Neuronal stem cell (in vitro differentiated cells): ENCODE measurements at regions not wholly inside any gene's neighbourhood (a gene's known extent, or its start where the extent isn't known, plus 50 kb on each side); places are given as distances from the start of the nearest gene placed in this dataset.

Source experiments
- DNase-seq: peaks from one replicate; pipeline ENCODE4 v3.0.0-alpha.2; 2013; ENCODE audit warnings: low spot score
- H2AFZ ChIP-seq: one replicate; pipeline ENCODE4 v1.6.1; 2013; ENCODE audit warnings: mild to moderate bottlenecking, low read length, inconsistent platforms
- H2AK5ac ChIP-seq: 2 replicates; pipeline ENCODE4 v1.6.1; 2013; ENCODE audit warnings: low read depth, mild to moderate bottlenecking, inconsistent platforms, low read length, moderate library complexity, mixed read lengths
- H2BK120ac ChIP-seq: 2 replicates; pipeline ENCODE4 v1.6.1; 2013; ENCODE audit warnings: low read depth, mild to moderate bottlenecking, inconsistent platforms, low read length, moderate library complexity, mixed read lengths
- H2BK12ac ChIP-seq: one replicate; pipeline ENCODE4 v1.6.1; 2013; ENCODE audit warnings: low read length, inconsistent platforms
- H2BK15ac ChIP-seq: 2 replicates; pipeline ENCODE4 v1.6.1; 2013; ENCODE audit warnings: mild to moderate bottlenecking, low read length, inconsistent platforms, mixed read lengths
- H2BK5ac ChIP-seq: one replicate; pipeline ENCODE4 v1.6.1; 2013; ENCODE audit warnings: inconsistent platforms, mild to moderate bottlenecking, low read length, moderate library complexity
- H3K14ac ChIP-seq: one replicate; pipeline ENCODE4 v1.6.1; 2013; ENCODE audit warnings: low read length, inconsistent platforms
- H3K18ac ChIP-seq: 2 replicates; pipeline ENCODE4 v1.6.1; 2013; ENCODE audit warnings: low read length, inconsistent platforms
- H3K23ac ChIP-seq: 2 replicates; pipeline ENCODE4 v1.6.1; 2013; ENCODE audit warnings: low read depth, mild to moderate bottlenecking, mixed read lengths, low read length, inconsistent platforms; ENCODE audit not compliant: poor library complexity
- H3K27ac ChIP-seq: replicated peaks from 3 replicates; pipeline ENCODE4 v1.5.1; 2013; ENCODE audit warnings: low read length, inconsistent platforms
- H3K27me3 ChIP-seq, 3 experiments: 2 replicates each; pipeline ENCODE4 v1.6.1; 2013; ENCODE audit warnings: low read length in 3 of 3, mild to moderate bottlenecking in 2 of 3, inconsistent platforms in 1 of 3, low read depth in 1 of 3, mixed read lengths in 1 of 3, moderate library complexity in 1 of 3; ENCODE audit not compliant: control insufficient read depth in 3 of 3, insufficient read depth in 3 of 3
- H3K36me3 ChIP-seq, 2 donors: replicated peaks in 1 of 2; 2 replicates each; pipeline ENCODE4 v1.6.1; 2013; ENCODE audit warnings: low read length in 2 of 2; ENCODE audit not compliant: control insufficient read depth in 2 of 2, insufficient read depth in 2 of 2
- H3K4ac ChIP-seq: 2 replicates; pipeline ENCODE4 v1.6.1; 2013; ENCODE audit warnings: inconsistent platforms, mild to moderate bottlenecking, low read length, moderate library complexity
- H3K4me1 ChIP-seq, 2 donors: 1 replicate in 1 of 2; 2 replicates in 1 of 2; pipeline ENCODE4 v1.6.1; 2013; ENCODE audit warnings: low read length in 2 of 2, low read depth in 1 of 2; ENCODE audit not compliant: control insufficient read depth in 2 of 2, insufficient read depth in 1 of 2
- H3K4me2 ChIP-seq: one replicate; pipeline ENCODE4 v1.6.1; 2013; ENCODE audit warnings: mild to moderate bottlenecking, low read length, inconsistent platforms; ENCODE audit not compliant: insufficient read depth, poor library complexity, severe bottlenecking
- H3K4me3 ChIP-seq, 2 donors: 2 replicates each; pipeline ENCODE4 v1.5.1; 2013; ENCODE audit warnings: low read length in 2 of 2, mild to moderate bottlenecking in 2 of 2, inconsistent platforms in 1 of 2, moderate library complexity in 1 of 2
- H3K79me1 ChIP-seq: one replicate; pipeline ENCODE4 v1.6.1; 2013; ENCODE audit warnings: low read depth, mild to moderate bottlenecking, inconsistent platforms, low read length, moderate library complexity
- H3K9ac ChIP-seq: one replicate; pipeline ENCODE4 v1.6.1; 2013; ENCODE audit warnings: mild to moderate bottlenecking, low read depth, low read length, inconsistent platforms; ENCODE audit not compliant: poor library complexity
- H3K9me3 ChIP-seq, 2 donors: replicated peaks in 1 of 2; 2 replicates each; pipeline versions ENCODE3 to v1.6.1; 2013; ENCODE audit warnings: low read length in 2 of 2, mild to moderate bottlenecking in 2 of 2, inconsistent platforms in 1 of 2, low read depth in 1 of 2, mixed read lengths in 1 of 2, moderate library complexity in 1 of 2; ENCODE audit not compliant: control insufficient read depth in 2 of 2, insufficient read depth in 1 of 2
- H4K8ac ChIP-seq: one replicate; pipeline ENCODE4 v1.6.1; 2013; ENCODE audit warnings: low read depth, mild to moderate bottlenecking, inconsistent platforms, low read length, moderate library complexity
- H4K91ac ChIP-seq: one replicate; pipeline ENCODE4 v1.6.1; 2013; ENCODE audit warnings: low read length, low read depth, mild to moderate bottlenecking, inconsistent platforms; ENCODE audit not compliant: poor library complexity
- WGBS, 2 donors: extraction: QIAGEN DNeasy Blood & Tissue Kit; methylation state at CpG; one replicate each; pipeline ENCODE4 v1.1.7; 2013; ENCODE audit warnings: missing lambda C conversion rate in 2 of 2, mixed read lengths in 1 of 2; ENCODE audit not compliant: insufficient read length in 2 of 2, insufficient replicate concordance in 1 of 2; ENCODE audit errors: extremely low coverage in 2 of 2; 5-methylcytosine and 5-hydroxymethylcytosine counted together

DNA sequence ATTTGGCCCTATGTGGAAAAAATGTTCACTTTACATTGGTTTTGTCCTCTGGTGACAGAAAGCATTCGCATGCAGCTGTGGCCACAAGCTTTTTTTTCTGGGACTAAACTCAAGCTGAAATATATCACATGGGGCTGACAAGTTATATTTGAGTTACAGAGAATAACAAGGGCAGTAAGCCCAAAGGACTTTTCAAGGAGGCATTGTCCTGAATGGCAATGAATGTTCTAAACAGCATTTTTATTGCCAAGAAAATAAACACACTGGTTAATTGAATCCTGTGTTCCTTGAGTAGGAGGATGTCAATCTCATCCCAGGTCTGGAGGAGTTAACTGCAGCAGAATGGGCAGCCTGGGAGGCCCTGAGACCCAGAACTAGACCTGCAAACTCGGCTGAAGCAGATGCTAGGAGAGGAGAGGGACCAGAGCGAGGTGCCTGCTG is 114.5 kb downstream of the COPRS start:
- no peak overlapping the region for H4K91ac ChIP-seq
- no peak overlapping the region for H3K4ac ChIP-seq
- H3K14ac ChIP-seq = no peak overlapping the region
- no peak overlapping the region for H3K4me3 ChIP-seq
- no peak overlapping the region for H3K9ac ChIP-seq
- no peak overlapping the region for H3K4me2 ChIP-seq
- no peak overlapping the region for H2AK5ac ChIP-seq
- no peak overlapping the region for H2BK120ac ChIP-seq
- H3K23ac ChIP-seq = no peak overlapping the region
- no peaks in the 10 kb centered on the region for H3K36me3 ChIP-seq
- H2BK5ac ChIP-seq = no peak overlapping the region
- H2AFZ ChIP-seq = no peak overlapping the region
- H3K27ac ChIP-seq = no peak overlapping the region
- no peak overlapping the region for H2BK15ac ChIP-seq
- no peaks in the 10 kb centered on the region for H3K79me1 ChIP-seq
- no peak overlapping the region for H3K18ac ChIP-seq
- peaks cover 0 to 5% of the 10 kb centered on the region in 2 donors for H3K4me1 ChIP-seq
- no peak overlapping the region for H2BK12ac ChIP-seq
- H4K8ac ChIP-seq = no peak overlapping the region
- no peaks in the 10 kb centered on the region for H3K27me3 ChIP-seq
- no CpG with 5 or more reads among the region's 3 CpGs for WGBS, 2 donors
- DNase-seq = no peak
- no peaks in the 10 kb centered on the region for H3K9me3 ChIP-seq

DNA sequence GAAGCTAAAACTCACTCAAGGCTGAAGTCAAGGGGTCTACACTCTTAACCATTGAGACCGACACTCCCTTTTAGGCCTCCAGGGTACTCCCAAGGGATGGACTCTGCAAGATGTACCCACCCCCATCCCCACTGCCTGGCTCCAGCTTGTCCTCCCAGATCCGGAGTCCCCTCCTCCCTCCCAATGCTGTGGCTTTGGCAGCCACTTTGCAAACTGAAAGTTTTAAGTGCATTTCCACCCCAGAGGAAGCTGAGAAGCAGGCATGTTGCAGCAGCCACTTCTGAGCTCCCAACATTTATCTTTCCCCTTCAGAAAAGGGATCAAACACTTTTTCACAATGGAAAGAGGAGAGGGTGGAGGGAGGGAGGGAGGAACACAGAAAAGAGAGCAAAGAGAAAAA is 115.2 kb downstream of the COPRS start:
- WGBS, 2 donors = no CpG with 5 or more reads among the region's 2 CpGs

DNA sequence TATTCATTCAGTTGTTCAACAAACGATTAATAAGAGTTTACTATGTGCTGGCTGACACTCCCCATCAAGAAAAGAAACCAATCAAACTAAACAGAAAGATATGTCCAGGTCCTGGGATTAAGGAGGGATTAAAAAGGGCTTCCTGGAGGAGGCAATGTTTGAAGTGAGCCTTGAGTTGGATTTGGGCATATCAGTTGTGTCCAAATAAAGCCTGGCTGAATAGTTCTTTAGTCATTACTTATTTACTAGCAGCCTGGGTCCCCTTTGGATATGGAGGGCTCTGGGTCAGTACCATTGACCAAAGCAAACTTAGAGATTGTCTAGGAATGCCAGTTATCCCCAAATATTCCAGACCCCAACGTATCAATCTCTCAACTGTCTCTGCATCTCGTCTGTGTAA is 117.7 kb downstream of the COPRS start:
- Histone ChIP-seq H3K27me3 (no peaks in the 10 kb centered on the region), H2BK15ac (no peak overlapping the region), H3K4me3 (no peak overlapping the region), H3K4me2 (no peak overlapping the region), H3K14ac (no peak overlapping the region), H3K23ac (no peak overlapping the region), H2AK5ac (no peak overlapping the region), H3K27ac (no peak overlapping the region), H3K18ac (no peak overlapping the region), H2BK5ac (no peak overlapping the region), H2BK12ac (no peak overlapping the region), H3K79me1 (no peaks in the 10 kb centered on the region), H3K9ac (no peak overlapping the region), H3K4ac (no peak overlapping the region), H3K4me1 (peaks cover 0 to 5% of the 10 kb centered on the region in 2 donors), H3K9me3 (no peaks in the 10 kb centered on the region), H3K36me3 (no peaks in the 10 kb centered on the region), H4K91ac (no peak overlapping the region), H2BK120ac (no peak overlapping the region), H2AFZ (no peak overlapping the region), H4K8ac (no peak overlapping the region)
- WGBS, 2 donors = no CpG with 5 or more reads among the region's 3 CpGs
- no peak for DNase-seq

More for the DNA sequence above, 115.2 kb downstream of the COPRS start:
- Histone ChIP-seq H2AK5ac (no peak overlapping the region), H2BK120ac (no peak overlapping the region), H3K4me3 (no peak overlapping the region), H3K27ac (no peak overlapping the region), H3K9me3 (no peaks in the 10 kb centered on the region), H4K91ac (no peak overlapping the region), H3K23ac (no peak overlapping the region), H3K14ac (no peak overlapping the region), H3K4me2 (no peak overlapping the region), H2BK15ac (no peak overlapping the region), H3K4ac (no peak overlapping the region), H2AFZ (no peak overlapping the region), H3K9ac (no peak overlapping the region), H2BK12ac (no peak overlapping the region), H3K36me3 (no peaks in the 10 kb centered on the region), H3K4me1 (peaks cover 0 to 5% of the 10 kb centered on the region in 2 donors), H3K27me3 (no peaks in the 10 kb centered on the region), H3K18ac (peak overlapping the region; percentile 69), H3K79me1 (no peaks in the 10 kb centered on the region), H4K8ac (no peak overlapping the region), H2BK5ac (no peak overlapping the region)
- no peak for DNase-seq

DNA sequence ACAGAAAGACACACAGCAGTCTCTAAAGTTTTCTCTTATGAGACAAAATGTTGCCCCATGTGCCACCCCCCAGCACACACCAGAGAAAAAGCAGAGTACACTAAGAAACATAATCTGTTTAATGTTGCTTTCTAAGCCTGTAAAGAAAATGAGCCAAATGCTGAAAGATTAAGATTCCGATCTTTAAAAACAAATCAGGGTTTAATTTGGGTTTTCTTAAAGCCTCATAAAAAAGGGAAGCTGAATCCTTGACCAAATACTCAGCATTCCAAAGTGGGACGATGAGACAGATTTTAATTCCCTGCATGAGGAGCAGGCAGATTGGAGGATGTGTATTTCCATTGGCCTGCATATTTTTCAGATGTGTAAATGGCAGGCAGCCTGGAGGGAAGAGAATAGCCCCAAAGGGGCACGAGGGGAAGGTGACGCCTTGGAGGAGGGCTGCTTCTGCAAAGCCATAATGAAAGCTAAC is 118.4 kb downstream of the COPRS start:
- no peaks in the 10 kb centered on the region for H3K36me3 ChIP-seq
- H3K4me1 ChIP-seq = peaks cover 0 to 5% of the 10 kb centered on the region in 2 donors
- no peak overlapping the region for H2BK120ac ChIP-seq
- H2BK5ac ChIP-seq = no peak overlapping the region
- WGBS, 2 donors = no CpG with 5 or more reads among the region's 4 CpGs
- no peak overlapping the region for H3K18ac ChIP-seq
- H3K27me3 ChIP-seq = no peaks in the 10 kb centered on the region
- no peak overlapping the region for H3K9ac ChIP-seq
- H4K8ac ChIP-seq = no peak overlapping the region
- DNase-seq = no peak
- H3K9me3 ChIP-seq = no peaks in the 10 kb centered on the region
- no peak overlapping the region for H2AK5ac ChIP-seq
- H3K79me1 ChIP-seq = no peaks in the 10 kb centered on the region
- H3K4me3 ChIP-seq = no peak overlapping the region
- H2AFZ ChIP-seq = no peak overlapping the region
- H2BK12ac ChIP-seq = no peak overlapping the region
- no peak overlapping the region for H4K91ac ChIP-seq
- no peak overlapping the region for H3K4me2 ChIP-seq
- no peak overlapping the region for H3K14ac ChIP-seq
- no peak overlapping the region for H3K27ac ChIP-seq
- no peak overlapping the region for H3K4ac ChIP-seq
- H3K23ac ChIP-seq = no peak overlapping the region
- no peak overlapping the region for H2BK15ac ChIP-seq
